Superior temporal gyrus (tissue), 1 donor: ENCODE measurements at regions not wholly inside any gene's neighbourhood (a gene's known extent, or its start where the extent isn't known, plus 50 kb on each side); places are given as distances from the start of the nearest gene placed in this dataset.
A peak's percentile ranks its signal among the peaks of the same experiment; 100 is the strongest.

ENCODE experiments used
- DNase-seq: peaks from one replicate; pipeline ENCODE4 v3.0.0-alpha.2; 2016; ENCODE audit errors: extremely low spot score

GRCh38 chr12:105986779-105987684 lies 151.7 kb downstream of the NUAK1 start:
- no peak for DNase-seq

- no peak for DNase-seq
Observed at GRCh38 chr12:105987685-105988035, 151.1 kb downstream of the NUAK1 start.

- no peak for DNase-seq
Observed at GRCh38 chr12:105992849-105993740, 145.7 kb downstream of the NUAK1 start.

GRCh38 chr12:105993766-105994555 lies 144.8 kb downstream of the NUAK1 start:
- DNase-seq: no peak

- DNase-seq: no peak
Observed at GRCh38 chr12:105995961-105996431, 142.8 kb downstream of the NUAK1 start.

GRCh38 chr12:105998561-105998960 lies 140.2 kb downstream of the NUAK1 start:
- DNase-seq: peak; percentile 24

GRCh38 chr12:106000382-106001104 lies 138.2 kb downstream of the NUAK1 start:
- DNase-seq: no peak

- DNase-seq: no peak
Observed at GRCh38 chr12:106001105-106001836, 137.5 kb downstream of the NUAK1 start.

GRCh38 chr12:106001837-106002218 lies 136.9 kb downstream of the NUAK1 start:
- DNase-seq: no peak

GRCh38 chr12:106003297-106003696 lies 135.5 kb downstream of the NUAK1 start:
- DNase-seq: no peak

GRCh38 chr12:106004289-106004688 lies 134.5 kb downstream of the NUAK1 start:
- no peak for DNase-seq

- no peak for DNase-seq
Observed at GRCh38 chr12:106006382-106006781, 132.4 kb downstream of the NUAK1 start.

GRCh38 chr12:106006940-106007339 lies 131.8 kb downstream of the NUAK1 start:
- DNase-seq: peak; percentile 29

GRCh38 chr12:106010741-106011140 lies 128.0 kb downstream of the NUAK1 start:
- DNase-seq: no peak
